GM19467 (cell line): ENCODE measurements at regions not wholly inside any gene's neighbourhood (a gene's known extent, or its start where the extent isn't known, plus 50 kb on each side); places are given as distances from the start of the nearest gene placed in this dataset.

ENCODE experiments used
- ATAC-seq: cut with Tn5 transposase; IDR thresholded peaks from one replicate; pipeline ENCODE4 v1.9.1; 2021; ENCODE audit warnings: mild to moderate bottlenecking, moderate library complexity; ENCODE audit not compliant: unreplicated experiment

DNA sequence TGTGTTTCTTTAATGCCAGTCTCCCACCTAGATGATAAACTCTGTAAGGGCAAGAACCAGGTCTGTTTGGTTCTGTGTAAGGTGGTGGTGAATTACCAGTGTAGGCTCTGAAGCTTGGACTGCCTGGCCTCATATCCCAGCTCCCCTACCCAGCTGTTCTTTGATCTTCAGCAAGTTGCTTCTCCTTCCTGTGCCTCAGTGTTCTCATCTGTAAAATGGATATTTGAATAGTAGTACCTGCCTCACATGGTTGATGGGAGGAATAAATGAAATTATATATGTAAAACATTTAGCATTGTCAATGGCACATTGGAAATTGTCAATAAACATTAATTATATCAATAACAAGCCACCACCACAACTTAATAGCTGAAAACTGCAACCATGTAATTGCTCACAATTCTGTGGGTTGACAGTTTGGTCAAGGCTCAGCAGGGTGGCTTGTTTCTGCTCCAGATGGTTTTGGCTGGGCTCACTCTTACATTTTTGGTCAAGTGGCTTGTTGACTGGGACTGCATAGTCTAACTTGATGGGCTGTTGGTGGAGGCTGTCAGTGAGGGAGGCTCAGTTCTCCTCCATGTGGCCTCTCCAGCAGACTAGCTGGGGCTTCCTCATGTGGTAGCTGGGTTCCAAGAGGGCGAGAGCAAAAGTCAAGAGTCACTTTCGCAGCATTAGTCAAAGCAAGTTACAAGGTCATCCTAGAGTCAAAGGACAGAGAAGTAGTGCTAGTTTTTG, 84.5 kb upstream of the DUSP5 start:
- no peak for ATAC-seq

DNA sequence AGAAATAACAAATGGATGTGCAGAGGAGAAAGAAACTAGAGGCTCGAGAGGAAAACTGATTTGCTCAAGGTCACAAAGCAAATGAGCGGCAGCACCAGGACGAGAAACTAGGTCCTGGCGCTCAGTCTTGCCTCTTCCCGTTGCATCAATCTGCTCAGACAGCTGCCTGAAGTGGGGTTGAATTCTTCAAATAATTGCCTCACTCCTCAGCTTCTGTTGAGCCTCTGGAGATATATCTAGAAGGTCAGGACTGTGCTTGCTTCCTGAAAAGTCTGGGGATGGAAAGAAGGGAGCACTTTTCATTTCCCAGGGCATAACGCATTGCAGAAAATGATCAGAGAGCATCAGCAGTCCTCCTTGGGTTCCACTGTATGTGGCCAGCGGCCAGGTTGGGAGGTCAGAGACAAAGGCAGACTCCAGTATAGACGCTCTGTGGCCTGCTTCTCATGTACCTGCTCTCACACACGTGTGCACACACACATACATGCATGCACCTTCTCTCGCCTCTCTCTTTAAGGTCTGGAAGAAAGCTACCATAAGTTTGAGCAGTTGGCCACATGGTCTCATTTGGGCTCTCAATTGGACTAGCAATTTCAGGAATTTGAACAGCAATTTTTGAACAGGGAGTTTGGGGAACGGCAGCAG, 83.7 kb upstream of the DUSP5 start:
- peak; percentile 6 for ATAC-seq

DNA sequence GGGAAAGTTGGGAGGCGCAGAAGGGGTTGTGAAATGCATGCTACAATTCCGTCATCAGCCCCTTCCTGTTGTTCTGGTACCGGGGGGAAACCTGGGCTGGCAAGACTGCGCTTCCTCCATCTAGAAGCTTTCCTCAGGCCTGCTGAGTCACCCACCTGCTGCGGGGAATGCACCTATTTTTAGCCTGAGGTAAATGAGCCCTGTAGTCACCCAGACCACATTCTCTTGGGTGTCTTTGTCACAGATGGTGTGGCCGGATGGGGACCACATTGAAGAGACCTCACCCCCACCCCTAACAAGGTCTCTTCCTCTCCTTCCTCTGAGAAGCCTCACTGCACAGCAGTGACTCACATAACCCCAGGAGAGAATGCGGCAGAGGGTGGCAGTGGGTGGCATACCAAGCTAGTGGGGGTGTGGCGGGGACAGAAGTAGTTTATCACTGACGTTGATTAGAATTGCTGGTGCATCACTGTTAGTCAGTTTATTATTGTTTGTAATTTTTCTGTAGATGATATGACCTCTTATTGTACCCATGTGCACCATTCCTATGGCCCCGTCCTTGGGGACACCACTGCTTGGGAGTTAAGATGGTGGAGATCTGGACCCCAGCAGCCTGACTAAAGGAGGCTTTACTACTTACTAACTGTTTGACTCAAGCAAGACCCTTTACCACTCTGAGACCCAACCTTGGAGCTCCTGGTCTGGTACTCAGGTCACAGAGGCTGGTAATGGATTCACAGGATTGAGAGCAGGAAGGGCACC, 83.0 kb upstream of the DUSP5 start:
- peak; percentile 84 for ATAC-seq

DNA sequence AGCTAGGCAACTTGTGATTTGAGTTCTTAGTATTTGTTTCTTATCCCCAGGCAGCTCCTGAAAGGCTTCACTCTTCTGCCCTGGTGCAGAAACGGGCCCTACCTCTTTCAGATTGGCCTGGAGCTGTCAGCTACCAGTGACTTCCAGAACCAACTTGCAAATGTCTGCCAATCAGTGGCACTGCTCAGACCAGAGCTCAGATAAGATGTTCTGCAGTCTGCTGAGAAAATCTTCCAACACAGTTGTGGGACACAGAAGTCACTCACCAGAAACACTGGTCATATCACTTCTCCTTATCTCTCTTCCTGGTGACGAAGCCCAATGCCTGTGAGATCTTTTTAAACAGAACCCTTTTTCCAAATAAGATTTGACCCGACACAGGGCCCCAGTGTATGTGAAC, 81.9 kb upstream of the DUSP5 start:
- ATAC-seq, result no peak

DNA sequence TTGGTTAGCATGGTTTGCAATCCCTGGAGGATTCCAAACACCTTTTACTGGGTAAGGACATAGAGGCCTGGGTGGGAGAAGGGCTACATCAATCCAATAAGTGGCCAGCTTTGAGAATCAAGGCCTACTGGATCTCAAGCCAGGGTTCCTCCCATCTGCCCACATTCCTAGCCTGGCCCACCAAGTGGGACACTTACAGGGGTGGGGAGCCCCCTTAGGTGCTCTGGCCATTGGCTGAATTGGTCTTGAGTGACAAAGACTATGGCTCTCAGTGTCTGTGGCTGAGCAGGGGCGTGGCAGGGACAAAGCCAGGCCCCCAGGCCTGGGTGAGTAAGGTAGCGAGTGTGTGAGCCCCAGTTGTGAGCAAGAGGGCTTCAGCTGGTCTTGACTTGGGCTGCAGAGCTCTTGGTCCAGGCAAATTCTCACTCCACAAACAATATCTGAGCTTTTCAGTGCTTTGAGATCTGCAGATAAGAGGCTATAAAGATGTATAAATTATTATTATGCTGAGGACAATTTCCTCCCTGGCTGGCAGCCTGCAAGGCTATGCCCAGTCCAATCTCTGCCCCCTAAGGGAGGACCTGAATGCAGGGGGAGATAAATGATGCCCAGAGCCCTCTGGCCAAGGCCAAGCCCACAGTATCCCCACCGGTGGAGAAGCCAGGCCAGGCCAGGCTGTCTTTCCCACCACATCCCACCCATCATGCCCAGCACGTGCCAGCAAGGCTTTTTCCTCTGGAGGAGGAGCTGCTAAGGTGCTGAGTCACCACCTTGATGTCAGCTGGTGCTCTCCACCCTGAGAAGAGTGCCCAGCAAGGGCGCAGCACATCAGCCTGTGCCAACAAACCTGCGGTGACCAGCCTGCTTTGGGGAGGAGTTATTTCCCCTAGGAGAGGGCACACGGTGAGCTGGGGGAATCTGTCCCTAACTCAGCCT, 80.7 kb upstream of the DUSP5 start:
- ATAC-seq, result no peak

DNA sequence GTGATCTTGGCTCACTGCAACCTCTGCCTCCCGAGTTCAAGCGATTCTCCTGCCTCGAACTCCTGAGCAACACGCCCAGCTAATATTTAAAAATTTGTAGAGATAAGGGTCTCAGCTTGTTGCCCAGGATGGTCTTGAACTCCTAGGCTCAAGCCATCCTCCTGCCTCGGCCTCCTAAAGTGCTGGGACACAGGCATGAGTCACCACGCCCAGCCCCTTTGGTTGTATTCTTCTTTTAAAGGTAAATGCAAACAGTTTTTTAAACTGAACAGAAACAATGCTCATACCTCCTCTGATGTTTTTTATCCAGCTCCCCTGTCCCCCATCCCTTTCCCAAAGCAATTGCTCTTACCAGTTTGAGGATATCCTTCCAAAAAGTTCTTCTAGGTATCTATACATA, 79.5 kb upstream of the DUSP5 start:
- ATAC-seq, result no peak

DNA sequence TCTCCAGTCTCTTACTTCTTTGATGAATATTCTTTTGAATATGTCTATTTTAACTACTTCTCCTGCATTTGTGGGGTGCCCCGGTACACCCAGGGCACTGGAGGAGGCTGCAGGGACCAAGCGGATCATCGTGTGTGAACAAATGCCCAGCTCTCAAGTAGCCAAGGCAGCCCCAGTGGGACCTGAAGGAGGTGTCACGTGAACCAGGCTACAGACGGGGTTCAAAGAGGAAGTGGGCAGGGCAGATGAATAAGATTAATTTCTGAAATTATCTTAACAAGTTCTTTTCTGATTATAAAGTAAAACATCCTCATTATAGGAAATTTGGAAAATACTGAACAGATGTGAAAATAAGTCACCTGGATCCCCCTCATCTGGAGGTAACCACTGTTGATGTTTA, 78.4 kb upstream of the DUSP5 start:
- ATAC-seq, result no peak

DNA sequence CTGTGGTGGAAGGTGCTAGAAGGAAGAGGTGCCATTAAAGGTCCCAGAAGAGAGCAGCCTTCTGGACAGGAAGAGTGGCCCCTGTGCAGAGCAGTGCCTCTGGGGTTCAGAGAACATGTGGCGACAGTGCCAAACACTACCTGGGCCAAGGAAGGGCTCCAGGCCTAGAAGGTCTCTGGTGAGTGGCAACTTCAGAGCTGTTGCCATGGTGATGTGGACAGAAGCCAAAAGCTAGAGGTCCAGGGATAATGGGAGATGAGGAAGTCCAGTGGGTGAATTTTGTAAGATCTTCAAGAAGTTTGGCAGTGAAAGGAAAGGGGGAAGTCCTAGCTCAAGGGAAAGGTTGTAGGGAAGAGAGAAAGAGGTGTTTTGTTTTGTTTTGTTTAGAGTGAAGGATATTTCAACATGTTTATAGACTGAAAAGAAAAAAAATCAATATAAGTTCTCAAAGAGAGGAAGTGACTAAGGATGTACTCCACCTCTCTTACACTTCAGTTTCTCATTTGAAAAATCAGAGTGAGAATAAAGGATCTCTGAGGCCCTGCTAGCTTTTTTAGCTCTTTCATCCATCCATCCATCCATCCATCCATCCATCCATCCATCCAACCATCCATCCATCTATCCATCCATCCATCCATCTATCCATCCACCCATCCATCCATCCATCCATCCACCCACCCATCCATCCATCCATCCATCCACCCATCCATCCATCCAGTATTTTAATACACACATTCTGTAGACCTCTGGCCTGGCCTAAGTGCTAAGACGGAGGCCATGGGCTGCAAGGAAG, 77.1 kb upstream of the DUSP5 start:
- ATAC-seq, result no peak

DNA sequence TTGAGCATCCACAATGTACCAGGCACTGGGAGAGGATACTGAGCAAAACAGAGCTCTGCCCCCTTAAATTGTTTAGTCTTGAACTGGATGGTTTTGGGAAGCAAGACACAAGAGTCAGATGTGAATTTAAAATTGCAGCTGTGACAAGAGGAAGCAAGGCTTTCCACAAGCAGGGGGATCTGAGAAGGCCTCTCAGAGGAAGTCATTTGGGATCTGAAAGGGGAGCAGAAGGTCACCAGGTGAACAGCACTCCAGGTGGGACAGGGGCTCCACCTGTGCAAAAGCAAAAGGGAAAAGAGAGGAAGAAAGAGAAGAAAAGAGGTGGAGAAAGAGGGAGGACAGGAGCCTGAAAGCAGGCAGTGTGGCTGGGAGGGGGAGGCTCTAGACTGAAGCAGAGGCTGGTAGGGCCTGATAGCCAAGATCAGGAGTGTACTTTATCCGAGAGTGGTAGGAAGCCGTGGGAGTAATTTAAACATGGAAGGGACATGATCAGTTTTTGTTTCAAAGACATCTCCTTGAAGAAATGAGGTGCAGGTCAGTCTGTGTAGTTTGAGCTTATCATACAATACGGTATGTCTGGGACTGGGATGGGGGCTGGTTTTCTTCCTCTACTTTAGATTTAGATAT, 76.1 kb upstream of the DUSP5 start:
- no peak for ATAC-seq

DNA sequence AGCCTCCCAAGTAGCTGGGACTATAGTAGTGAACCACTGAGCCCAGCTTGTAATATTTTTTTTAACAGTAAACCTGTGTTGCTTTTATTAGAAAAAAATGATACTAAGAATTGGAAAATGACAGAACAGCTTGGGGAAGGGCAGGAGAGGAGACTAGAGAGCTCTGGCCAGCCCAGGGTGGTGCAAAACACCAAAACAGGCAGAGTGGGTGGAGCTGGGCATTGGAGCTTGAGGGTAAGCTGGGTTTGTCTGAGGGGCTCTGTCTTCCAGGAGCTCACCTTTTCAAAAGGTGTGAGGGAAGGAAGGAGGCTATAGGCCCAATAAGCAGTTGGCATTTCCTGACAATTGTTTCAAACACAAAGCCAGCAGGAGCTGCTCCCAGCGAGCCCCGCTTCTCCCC, 75.2 kb upstream of the DUSP5 start:
- ATAC-seq, result no peak

DNA sequence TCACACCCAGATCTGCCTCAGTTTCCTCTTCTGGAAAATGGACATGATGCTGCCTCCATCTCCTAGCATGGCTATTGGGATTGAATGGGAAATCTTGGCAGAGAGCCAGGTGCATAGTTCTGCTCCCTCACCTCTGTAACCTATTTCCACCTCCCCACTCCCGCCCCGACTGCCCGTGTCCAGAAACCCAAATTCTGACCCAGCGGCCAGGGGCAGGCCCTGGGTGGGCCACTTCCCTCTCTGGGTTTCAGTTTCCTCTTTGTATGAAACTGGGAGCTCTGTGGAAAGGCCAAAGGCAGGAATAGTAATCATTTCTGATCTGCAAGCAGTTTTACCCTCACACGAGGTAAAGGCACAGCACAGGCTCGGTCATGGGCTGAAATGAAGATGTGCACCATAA, 74.1 kb upstream of the DUSP5 start:
- no peak for ATAC-seq

DNA sequence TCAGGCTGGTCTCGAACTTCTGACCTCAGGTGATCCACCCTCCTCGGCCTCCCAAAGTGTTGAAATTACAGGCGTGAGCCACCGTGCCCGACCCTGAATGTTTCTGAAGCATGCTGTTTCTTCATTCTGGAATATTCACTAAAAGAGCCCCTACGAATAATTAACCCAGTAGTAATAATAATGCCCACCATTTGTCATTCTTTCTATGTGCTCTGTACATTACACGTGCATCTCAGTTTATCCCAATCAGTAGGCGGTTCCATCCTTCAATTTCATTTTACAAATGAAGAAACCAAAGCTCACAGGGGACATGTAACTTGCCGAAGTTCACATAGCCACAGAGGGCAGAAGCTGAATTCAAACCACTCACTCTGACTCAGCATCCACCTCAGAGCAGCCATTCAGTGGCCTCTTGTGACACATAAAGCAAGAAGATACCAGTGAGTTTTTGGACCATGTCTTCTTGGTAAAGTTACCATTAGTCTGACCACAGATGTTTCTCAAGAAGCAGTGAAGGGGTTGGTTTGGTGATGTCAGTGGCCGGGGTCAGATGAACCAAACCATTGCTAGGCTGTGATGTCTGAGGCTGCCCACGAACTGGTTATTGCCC, 71.9 kb upstream of the DUSP5 start:
- peak; percentile 52 for ATAC-seq

DNA sequence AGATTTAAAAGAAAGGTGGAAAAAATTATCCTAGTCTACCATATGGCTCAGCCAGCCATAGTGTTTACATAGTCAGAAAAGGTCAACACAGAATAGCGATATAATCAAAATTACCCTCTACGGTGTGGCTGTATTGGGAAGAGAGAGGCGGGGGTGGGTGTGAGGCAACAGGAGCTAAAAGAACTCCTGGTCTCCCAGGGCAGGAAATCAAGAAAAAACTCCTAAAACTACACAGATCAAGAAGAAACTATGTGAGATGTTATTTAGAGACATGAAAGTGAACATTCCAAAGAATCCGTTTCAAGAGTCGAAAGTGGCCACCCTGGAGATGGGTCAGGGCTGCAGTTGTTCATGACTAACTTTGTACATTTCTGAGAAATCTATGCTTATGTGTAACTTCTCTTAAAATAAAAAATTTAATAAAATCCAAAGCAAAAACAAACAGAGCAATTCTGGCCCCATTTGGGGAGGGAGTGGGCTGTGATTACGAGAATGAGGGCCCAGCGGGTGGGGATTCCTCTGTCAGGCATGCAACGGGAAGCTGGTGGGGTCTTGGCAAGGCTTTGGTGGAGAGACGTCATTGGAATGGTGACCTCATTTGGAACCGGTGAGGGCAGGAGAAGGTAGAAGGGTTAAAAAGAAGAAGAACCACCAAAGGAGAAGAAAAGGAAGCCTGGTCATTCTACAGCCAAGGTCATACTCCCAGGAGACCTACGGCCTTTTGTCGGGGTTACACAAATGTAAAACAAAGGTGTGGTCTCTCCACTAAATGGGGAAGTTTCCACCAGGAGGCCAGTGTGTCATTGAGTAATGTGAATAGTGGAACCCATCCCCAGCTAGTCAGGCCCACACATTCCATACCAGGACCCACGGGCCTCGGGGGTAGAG, 71.2 kb upstream of the DUSP5 start:
- no peak for ATAC-seq

DNA sequence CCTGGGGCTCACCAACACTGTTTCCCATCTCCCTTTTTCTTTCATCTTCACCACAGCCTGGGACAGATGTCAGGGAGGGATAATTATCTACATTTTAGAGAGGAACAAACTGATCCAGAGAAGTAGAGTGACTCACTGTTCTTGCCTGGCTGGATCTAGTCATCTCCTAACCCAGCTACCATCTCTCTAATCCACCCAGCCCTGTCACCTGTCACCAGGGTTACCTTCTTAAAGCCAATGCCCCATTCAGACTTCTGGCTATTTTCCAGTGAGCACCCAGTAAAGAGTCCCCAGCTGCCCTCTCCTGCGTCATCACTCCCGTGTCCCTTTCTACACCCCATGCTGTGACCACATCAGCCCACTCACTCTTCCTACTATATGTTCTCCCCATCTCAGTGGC, 68.4 kb upstream of the DUSP5 start:
- no peak for ATAC-seq

DNA sequence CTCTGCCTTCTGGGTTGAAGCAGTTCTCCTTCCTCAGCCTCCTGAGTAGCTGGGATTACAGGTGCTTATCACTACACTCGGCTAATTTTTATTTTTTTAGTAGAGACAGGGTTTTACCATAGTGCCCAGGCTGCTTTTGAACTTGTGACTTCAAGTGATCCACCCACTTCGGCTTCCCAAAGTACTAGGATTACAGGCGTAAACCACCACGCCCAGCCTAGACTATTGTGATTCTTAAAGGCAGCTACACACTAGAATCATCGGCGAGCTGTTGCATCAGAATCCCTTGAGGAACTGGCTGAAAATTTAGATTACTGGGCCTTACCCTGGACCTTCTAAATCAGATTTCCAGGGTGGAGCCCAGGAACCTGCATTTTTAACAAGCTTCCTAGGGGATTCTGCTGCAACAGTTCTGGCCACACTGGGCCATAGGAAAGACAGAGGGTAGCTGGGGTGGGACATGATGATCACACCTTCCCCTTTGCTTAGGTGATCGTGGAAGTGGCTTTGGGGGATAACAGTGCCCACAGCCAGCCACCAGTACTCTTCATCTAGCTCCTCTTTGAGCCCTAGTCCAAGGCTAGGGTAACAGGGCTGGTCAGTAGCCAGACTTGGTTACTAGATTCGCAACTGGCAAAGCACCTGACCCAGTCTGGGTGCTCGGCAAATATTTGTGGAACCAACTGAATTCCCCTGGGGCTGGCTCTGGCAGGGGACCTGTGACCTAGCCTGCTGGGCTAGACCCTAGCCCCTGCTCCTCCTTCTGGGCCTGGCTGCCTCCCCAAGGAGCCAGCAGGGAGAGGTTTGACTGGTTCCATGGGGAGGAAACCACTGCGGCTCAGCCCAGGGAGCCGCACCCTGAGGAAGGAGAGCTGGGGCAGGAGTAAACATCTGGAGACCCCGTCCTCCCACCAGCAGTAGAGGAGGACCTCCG, 67.1 kb upstream of the DUSP5 start:
- no peak for ATAC-seq

DNA sequence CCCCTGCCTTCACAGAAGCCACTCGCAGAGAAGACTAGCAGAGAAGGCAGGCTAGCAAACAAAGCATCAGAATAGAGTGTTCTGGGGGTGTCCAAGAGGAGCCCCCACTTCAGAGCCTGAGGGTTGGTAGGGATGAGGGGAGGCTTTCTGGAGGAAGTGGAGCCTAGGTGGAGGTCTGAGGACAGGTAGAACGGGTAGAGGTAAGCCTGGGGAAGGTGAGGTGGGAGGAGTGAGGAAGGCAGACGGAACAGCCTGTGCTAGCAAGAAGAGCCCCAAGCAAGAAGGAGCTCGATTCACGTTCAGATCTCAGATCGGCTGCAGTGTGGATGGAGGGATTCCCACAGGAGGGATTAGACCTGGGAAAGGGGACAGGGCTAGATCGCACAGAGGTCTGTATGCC, 66.0 kb upstream of the DUSP5 start:
- no peak for ATAC-seq

DNA sequence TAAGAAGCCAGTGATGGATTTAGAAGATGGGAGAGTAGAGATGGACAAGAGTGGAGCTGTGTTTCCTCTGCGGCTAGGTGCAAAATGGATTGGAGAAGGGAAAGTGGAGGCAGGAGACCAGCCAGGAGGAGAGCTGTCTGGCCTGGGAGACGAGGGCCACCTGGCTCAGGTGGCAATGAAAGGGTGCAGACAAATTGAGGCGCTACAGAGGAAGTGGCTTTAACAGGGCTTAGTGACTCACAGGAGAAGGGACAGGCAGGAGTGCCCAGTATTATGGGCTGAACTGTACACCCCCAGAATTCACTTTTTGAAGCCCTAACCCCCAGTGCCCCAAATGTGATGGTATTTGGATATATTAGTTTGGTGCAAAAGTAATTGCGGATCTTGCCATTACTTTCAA, 65.6 kb upstream of the DUSP5 start:
- ATAC-seq, result no peak
